GM23338 (cell line): ENCODE measurements at regions not wholly inside any gene's neighbourhood (a gene's known extent, or its start where the extent isn't known, plus 50 kb on each side); places are given as distances from the start of the nearest gene placed in this dataset.

Experiments used
- ATAC-seq: fragments of 200-7000 bp; cut with Tn5 transposase; 3 replicates; pipeline ENCODE4 v1.9.1; 2020
- DNase-seq: peaks from one replicate; pipeline ENCODE4 v3.0.0-alpha.2; 2015; ENCODE audit warnings: low spot score
- H2AFZ ChIP-seq: fragments of 200-600 bp; sonication (generic); 2 replicates; pipeline ENCODE4 v1.8.0; 2016; ENCODE audit warnings: antibody characterized with exemption, mild to moderate bottlenecking, moderate library complexity
- H3F3A ChIP-seq: fragments of 200-600 bp; sonication (generic); replicated peaks from 2 replicates; pipeline ENCODE4 v1.8.0; 2017; ENCODE audit warnings: antibody characterized with exemption, mixed run types, low read depth
- H3K27ac ChIP-seq: fragments of 200-600 bp; sonication (generic); 2 replicates; pipeline ENCODE4 v1.6.1; 2016; ENCODE audit warnings: low read depth
- H3K27me3 ChIP-seq: fragments of 200-600 bp; sonication (generic); 2 replicates; pipeline ENCODE4 v1.8.0; 2016; ENCODE audit warnings: mild to moderate bottlenecking, mixed run types, moderate library complexity; ENCODE audit not compliant: insufficient read depth
- H3K36me3 ChIP-seq: fragments of 200-600 bp; sonication (generic); 2 replicates; pipeline ENCODE4 v1.8.0; 2016; ENCODE audit warnings: mild to moderate bottlenecking; ENCODE audit not compliant: insufficient read depth
- H3K4me1 ChIP-seq: fragments of 200-600 bp; sonication (generic); 2 replicates; pipeline ENCODE4 v1.8.0; 2016; ENCODE audit warnings: mild to moderate bottlenecking, moderate library complexity; ENCODE audit not compliant: insufficient read depth
- H3K4me2 ChIP-seq: fragments of 200-600 bp; sonication (generic); 2 replicates; pipeline ENCODE4 v1.7.1; 2017; ENCODE audit warnings: mixed run types
- H3K4me3 ChIP-seq: fragments of 200-600 bp; sonication (generic); 2 replicates; pipeline ENCODE4 v1.6.1; 2016; ENCODE audit warnings: mixed run types
- H3K79me2 ChIP-seq: fragments of 200-600 bp; sonication (generic); replicated peaks from 2 replicates; pipeline ENCODE4 v1.8.0; 2017; ENCODE audit warnings: mild to moderate bottlenecking; ENCODE audit not compliant: insufficient read depth
- H3K9me2 ChIP-seq: fragments of 200-600 bp; sonication (generic); 2 replicates; pipeline ENCODE4 v1.8.0; 2017; ENCODE audit not compliant: insufficient read depth
- H4K20me1 ChIP-seq: fragments of 200-600 bp; sonication (generic); replicated peaks from 2 replicates; pipeline ENCODE4 v1.8.0; 2017; ENCODE audit warnings: mild to moderate bottlenecking; ENCODE audit not compliant: insufficient read depth
- H3K27ac Mint-ChIP-seq: 2 replicates; pipeline ENCODE4 v1.8.0; 2020; ENCODE audit warnings: inconsistent platforms, mild to moderate bottlenecking, moderate library complexity, mixed read lengths
- H3K27me3 Mint-ChIP-seq: 3 replicates; pipeline ENCODE4 v1.8.0; 2022; ENCODE audit warnings: low read depth, mild to moderate bottlenecking, moderate library complexity, mixed read lengths, inconsistent platforms; ENCODE audit not compliant: insufficient read depth, poor library complexity
- H3K36me3 Mint-ChIP-seq: 3 replicates; pipeline ENCODE4 v1.8.0; 2021; ENCODE audit warnings: low read depth, mild to moderate bottlenecking, inconsistent platforms, moderate library complexity, mixed read lengths
- H3K4me1 Mint-ChIP-seq: 3 replicates; pipeline ENCODE4 v1.8.0; 2020; ENCODE audit warnings: mild to moderate bottlenecking, inconsistent platforms, mixed read lengths
- H3K4me3 Mint-ChIP-seq: 3 replicates; pipeline ENCODE4 v1.8.0; 2021; ENCODE audit warnings: moderate library complexity, mild to moderate bottlenecking, inconsistent platforms, mixed read lengths
- H3K9me3 Mint-ChIP-seq: 3 replicates; pipeline ENCODE4 v1.8.0; 2020; ENCODE audit warnings: moderate library complexity, mild to moderate bottlenecking, inconsistent platforms, mixed read lengths
- CREB1 ChIP-seq: fragments of 250-450 bp; sonication (Bioruptor Pico); IDR thresholded peaks from 2 replicates; pipeline ENCODE4 v1.5.0; 2020; ENCODE audit warnings: low read depth, mild to moderate bottlenecking, moderate library complexity
- EZH2 ChIP-seq: fragments of 200-600 bp; sonication (generic); IDR thresholded peaks from one replicate; pipeline ENCODE4 v1.8.0; 2017; ENCODE audit warnings: antibody characterized with exemption, mild to moderate bottlenecking, low read depth; ENCODE audit not compliant: unreplicated experiment
- EZH2phosphoT487 ChIP-seq: fragments of 200-600 bp; sonication (generic); IDR thresholded peaks from one replicate; pipeline ENCODE4 v1.8.1; 2018; ENCODE audit warnings: antibody characterized with exemption; ENCODE audit not compliant: unreplicated experiment
- JUNB ChIP-seq: IDR thresholded peaks from one replicate; pipeline ENCODE4 v1.6.1; 2016; ENCODE audit warnings: antibody characterized with exemption; ENCODE audit not compliant: unreplicated experiment
- NANOG ChIP-seq: IDR thresholded peaks from 2 replicates; pipeline ENCODE4 v1.6.1; 2016; ENCODE audit warnings: antibody characterized with exemption, borderline replicate concordance
- POLR2AphosphoS5 ChIP-seq: IDR thresholded peaks from 2 replicates; pipeline ENCODE4 v1.6.1; 2016; ENCODE audit warnings: antibody characterized with exemption, low read depth
- STAT1 ChIP-seq: IDR thresholded peaks from one replicate; pipeline ENCODE4 v1.6.1; 2016; ENCODE audit warnings: antibody characterized with exemption; ENCODE audit not compliant: unreplicated experiment
- ZNF114 ChIP-seq: fragments of 250-450 bp; sonication (Bioruptor Pico); IDR thresholded peaks from 2 replicates; pipeline ENCODE4 v1.5.0; 2020; ENCODE audit warnings: mild to moderate bottlenecking, moderate library complexity
- ZNF331 ChIP-seq: fragments of 250-450 bp; sonication (Bioruptor Pico); IDR thresholded peaks from 2 replicates; pipeline ENCODE4 v1.5.0; 2020; ENCODE audit warnings: low read depth, mild to moderate bottlenecking, moderate library complexity
- TF ChIP-seq, protein P1 (sequence below): IDR thresholded peaks from one replicate; pipeline ENCODE4 v1.6.1; 2018; ENCODE audit warnings: antibody characterized with exemption; ENCODE audit not compliant: unreplicated experiment
- TF ChIP-seq, protein P2 (sequence below): fragments of 250-450 bp; sonication (Bioruptor Pico); IDR thresholded peaks from 2 replicates; pipeline ENCODE4 v1.5.0; 2020; ENCODE audit warnings: mild to moderate bottlenecking, moderate library complexity
- TF ChIP-seq, protein P3 (sequence below): IDR thresholded peaks from 2 replicates; pipeline ENCODE4 v1.6.1; 2016; ENCODE audit warnings: antibody characterized with exemption
- TF ChIP-seq, protein P4 (sequence below), 2 experiments: fragments of 200-600 bp in 1 of 2; sonication (generic) in 1 of 2; conservative IDR thresholded peaks; 2 replicates each; pipeline versions ENCODE4 v1.5.1 to v1.6.1; 2016 to 2017; ENCODE audit warnings: antibody characterized with exemption in 2 of 2, low read depth in 2 of 2, mild to moderate bottlenecking in 2 of 2, moderate library complexity in 1 of 2

DNA sequence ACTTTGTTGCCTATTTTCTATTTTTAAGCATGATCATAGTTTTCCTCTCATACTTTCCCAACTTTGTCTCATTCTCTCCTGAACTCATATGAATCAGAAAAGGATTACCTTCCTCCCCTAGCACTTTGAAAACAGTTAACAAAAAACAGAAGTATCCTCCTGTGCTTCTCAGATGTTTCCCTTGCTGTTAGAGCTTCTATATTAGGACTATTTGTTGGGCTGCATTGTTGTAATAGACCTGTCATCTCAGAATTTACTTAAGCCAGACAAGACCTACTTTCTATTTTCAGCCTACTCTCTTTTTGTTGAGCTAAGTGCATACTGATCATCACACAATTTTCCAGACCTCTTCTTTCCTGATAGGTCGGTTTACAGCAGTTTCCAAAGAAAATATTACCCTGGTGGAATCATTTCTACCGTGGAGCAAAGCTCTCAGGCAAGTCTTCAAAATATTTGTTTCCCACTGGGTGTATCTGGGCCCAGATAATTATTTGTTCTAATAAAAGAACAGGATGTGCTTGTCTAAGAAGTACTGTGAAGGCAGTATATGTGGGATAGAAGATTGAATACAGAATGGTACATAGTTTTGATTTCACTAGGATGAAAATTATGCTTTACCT is 411.9 kb upstream of the KLF6 start:
- no peaks in the 10 kb centered on the region for H3K36me3 ChIP-seq
- H3K4me3 Mint-ChIP-seq: no peak overlapping the region
- no peaks in the 10 kb centered on the region for H3K36me3 Mint-ChIP-seq
- H3K27me3 ChIP-seq: no peaks in the 10 kb centered on the region
- no peaks in the 10 kb centered on the region for H3K9me2 ChIP-seq
- no peak for TF ChIP-seq STAT1
- no peak for TF ChIP-seq JUNB
- no peak for TF ChIP-seq ZNF114 (CRISPR knock-in tag)
- TF ChIP-seq, protein P1, sequence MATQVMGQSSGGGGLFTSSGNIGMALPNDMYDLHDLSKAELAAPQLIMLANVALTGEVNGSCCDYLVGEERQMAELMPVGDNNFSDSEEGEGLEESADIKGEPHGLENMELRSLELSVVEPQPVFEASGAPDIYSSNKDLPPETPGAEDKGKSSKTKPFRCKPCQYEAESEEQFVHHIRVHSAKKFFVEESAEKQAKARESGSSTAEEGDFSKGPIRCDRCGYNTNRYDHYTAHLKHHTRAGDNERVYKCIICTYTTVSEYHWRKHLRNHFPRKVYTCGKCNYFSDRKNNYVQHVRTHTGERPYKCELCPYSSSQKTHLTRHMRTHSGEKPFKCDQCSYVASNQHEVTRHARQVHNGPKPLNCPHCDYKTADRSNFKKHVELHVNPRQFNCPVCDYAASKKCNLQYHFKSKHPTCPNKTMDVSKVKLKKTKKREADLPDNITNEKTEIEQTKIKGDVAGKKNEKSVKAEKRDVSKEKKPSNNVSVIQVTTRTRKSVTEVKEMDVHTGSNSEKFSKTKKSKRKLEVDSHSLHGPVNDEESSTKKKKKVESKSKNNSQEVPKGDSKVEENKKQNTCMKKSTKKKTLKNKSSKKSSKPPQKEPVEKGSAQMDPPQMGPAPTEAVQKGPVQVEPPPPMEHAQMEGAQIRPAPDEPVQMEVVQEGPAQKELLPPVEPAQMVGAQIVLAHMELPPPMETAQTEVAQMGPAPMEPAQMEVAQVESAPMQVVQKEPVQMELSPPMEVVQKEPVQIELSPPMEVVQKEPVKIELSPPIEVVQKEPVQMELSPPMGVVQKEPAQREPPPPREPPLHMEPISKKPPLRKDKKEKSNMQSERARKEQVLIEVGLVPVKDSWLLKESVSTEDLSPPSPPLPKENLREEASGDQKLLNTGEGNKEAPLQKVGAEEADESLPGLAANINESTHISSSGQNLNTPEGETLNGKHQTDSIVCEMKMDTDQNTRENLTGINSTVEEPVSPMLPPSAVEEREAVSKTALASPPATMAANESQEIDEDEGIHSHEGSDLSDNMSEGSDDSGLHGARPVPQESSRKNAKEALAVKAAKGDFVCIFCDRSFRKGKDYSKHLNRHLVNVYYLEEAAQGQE: no peak
- TF ChIP-seq EZH2: no peak
- no peak for TF ChIP-seq ZNF331
- TF ChIP-seq EZH2phosphoT487: no peak
- TF ChIP-seq, protein P2, sequence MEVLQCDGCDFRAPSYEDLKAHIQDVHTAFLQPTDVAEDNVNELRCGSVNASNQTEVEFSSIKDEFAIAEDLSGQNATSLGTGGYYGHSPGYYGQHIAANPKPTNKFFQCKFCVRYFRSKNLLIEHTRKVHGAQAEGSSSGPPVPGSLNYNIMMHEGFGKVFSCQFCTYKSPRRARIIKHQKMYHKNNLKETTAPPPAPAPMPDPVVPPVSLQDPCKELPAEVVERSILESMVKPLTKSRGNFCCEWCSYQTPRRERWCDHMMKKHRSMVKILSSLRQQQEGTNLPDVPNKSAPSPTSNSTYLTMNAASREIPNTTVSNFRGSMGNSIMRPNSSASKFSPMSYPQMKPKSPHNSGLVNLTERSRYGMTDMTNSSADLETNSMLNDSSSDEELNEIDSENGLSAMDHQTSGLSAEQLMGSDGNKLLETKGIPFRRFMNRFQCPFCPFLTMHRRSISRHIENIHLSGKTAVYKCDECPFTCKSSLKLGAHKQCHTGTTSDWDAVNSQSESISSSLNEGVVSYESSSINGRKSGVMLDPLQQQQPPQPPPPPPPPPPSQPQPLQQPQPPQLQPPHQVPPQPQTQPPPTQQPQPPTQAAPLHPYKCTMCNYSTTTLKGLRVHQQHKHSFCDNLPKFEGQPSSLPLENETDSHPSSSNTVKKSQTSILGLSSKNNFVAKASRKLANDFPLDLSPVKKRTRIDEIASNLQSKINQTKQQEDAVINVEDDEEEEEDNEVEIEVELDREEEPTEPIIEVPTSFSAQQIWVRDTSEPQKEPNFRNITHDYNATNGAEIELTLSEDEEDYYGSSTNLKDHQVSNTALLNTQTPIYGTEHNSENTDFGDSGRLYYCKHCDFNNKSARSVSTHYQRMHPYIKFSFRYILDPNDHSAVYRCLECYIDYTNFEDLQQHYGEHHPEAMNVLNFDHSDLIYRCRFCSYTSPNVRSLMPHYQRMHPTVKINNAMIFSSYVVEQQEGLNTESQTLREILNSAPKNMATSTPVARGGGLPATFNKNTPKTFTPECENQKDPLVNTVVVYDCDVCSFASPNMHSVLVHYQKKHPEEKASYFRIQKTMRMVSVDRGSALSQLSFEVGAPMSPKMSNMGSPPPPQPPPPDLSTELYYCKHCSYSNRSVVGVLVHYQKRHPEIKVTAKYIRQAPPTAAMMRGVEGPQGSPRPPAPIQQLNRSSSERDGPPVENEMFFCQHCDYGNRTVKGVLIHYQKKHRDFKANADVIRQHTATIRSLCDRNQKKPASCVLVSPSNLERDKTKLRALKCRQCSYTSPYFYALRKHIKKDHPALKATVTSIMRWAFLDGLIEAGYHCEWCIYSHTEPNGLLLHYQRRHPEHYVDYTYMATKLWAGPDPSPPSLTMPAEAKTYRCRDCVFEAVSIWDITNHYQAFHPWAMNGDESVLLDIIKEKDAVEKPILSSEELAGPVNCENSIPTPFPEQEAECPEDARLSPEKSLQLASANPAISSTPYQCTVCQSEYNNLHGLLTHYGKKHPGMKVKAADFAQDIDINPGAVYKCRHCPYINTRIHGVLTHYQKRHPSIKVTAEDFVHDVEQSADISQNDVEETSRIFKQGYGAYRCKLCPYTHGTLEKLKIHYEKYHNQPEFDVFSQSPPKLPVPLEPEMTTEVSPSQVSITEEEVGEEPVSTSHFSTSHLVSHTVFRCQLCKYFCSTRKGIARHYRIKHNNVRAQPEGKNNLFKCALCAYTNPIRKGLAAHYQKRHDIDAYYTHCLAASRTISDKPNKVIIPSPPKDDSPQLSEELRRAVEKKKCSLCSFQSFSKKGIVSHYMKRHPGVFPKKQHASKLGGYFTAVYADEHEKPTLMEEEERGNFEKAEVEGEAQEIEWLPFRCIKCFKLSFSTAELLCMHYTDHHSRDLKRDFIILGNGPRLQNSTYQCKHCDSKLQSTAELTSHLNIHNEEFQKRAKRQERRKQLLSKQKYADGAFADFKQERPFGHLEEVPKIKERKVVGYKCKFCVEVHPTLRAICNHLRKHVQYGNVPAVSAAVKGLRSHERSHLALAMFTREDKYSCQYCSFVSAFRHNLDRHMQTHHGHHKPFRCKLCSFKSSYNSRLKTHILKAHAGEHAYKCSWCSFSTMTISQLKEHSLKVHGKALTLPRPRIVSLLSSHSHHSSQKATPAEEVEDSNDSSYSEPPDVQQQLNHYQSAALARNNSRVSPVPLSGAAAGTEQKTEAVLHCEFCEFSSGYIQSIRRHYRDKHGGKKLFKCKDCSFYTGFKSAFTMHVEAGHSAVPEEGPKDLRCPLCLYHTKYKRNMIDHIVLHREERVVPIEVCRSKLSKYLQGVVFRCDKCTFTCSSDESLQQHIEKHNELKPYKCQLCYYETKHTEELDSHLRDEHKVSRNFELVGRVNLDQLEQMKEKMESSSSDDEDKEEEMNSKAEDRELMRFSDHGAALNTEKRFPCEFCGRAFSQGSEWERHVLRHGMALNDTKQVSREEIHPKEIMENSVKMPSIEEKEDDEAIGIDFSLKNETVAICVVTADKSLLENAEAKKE (CRISPR knock-in tag): no peak
- no peak for TF ChIP-seq CREB1 (CRISPR knock-in tag)
- TF ChIP-seq, protein P3, sequence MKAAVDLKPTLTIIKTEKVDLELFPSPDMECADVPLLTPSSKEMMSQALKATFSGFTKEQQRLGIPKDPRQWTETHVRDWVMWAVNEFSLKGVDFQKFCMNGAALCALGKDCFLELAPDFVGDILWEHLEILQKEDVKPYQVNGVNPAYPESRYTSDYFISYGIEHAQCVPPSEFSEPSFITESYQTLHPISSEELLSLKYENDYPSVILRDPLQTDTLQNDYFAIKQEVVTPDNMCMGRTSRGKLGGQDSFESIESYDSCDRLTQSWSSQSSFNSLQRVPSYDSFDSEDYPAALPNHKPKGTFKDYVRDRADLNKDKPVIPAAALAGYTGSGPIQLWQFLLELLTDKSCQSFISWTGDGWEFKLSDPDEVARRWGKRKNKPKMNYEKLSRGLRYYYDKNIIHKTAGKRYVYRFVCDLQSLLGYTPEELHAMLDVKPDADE: no peak
- no peak for TF ChIP-seq NANOG
- TF ChIP-seq, protein P4, sequence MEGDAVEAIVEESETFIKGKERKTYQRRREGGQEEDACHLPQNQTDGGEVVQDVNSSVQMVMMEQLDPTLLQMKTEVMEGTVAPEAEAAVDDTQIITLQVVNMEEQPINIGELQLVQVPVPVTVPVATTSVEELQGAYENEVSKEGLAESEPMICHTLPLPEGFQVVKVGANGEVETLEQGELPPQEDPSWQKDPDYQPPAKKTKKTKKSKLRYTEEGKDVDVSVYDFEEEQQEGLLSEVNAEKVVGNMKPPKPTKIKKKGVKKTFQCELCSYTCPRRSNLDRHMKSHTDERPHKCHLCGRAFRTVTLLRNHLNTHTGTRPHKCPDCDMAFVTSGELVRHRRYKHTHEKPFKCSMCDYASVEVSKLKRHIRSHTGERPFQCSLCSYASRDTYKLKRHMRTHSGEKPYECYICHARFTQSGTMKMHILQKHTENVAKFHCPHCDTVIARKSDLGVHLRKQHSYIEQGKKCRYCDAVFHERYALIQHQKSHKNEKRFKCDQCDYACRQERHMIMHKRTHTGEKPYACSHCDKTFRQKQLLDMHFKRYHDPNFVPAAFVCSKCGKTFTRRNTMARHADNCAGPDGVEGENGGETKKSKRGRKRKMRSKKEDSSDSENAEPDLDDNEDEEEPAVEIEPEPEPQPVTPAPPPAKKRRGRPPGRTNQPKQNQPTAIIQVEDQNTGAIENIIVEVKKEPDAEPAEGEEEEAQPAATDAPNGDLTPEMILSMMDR (conservative IDR thresholded peaks at IDR 0.05; ENCODE audit: low read depth in 2 of 2): no peak
- no peak for TF ChIP-seq POLR2AphosphoS5
- ATAC-seq: no peak
- H3K4me2 ChIP-seq: no peak overlapping the region
- H2AFZ ChIP-seq: no peak overlapping the region
- H3K9me3 Mint-ChIP-seq: no peaks in the 10 kb centered on the region
- H3K4me1 ChIP-seq: no peaks in the 10 kb centered on the region
- no peaks in the 10 kb centered on the region for H3K79me2 ChIP-seq
- H3K27ac Mint-ChIP-seq: no peak overlapping the region
- H4K20me1 ChIP-seq: no peaks in the 10 kb centered on the region
- H3K4me1 Mint-ChIP-seq: no peaks in the 10 kb centered on the region
- peaks cover 7% of the 10 kb centered on the region for H3K27me3 Mint-ChIP-seq
- H3K27ac ChIP-seq: no peak overlapping the region
- no peak overlapping the region for H3K4me3 ChIP-seq
- DNase-seq: no peak
- H3F3A ChIP-seq: no peaks in the 10 kb centered on the region
